Retinal pigment epithelial cell (primary cell): ENCODE measurements at regions not wholly inside any gene's neighbourhood (a gene's known extent, or its start where the extent isn't known, plus 50 kb on each side); places are given as distances from the start of the nearest gene placed in this dataset.

ENCODE experiments used
- DNase-seq: peaks from one replicate; pipeline ENCODE4 v3.0.0-alpha.2; 2010; ENCODE audit warnings: low read depth
- H3K4me3 ChIP-seq: 2 replicates; pipeline ENCODE4 v1.5.1; 2011; ENCODE audit warnings: mild to moderate bottlenecking, low read length, control low read depth, moderate library complexity
- TF ChIP-seq, protein P1 (sequence below): conservative IDR thresholded peaks from 2 replicates; pipeline ENCODE4 v1.5.1; 2011; ENCODE audit warnings: low read depth, low read length, control low read depth, inconsistent platforms

DNA sequence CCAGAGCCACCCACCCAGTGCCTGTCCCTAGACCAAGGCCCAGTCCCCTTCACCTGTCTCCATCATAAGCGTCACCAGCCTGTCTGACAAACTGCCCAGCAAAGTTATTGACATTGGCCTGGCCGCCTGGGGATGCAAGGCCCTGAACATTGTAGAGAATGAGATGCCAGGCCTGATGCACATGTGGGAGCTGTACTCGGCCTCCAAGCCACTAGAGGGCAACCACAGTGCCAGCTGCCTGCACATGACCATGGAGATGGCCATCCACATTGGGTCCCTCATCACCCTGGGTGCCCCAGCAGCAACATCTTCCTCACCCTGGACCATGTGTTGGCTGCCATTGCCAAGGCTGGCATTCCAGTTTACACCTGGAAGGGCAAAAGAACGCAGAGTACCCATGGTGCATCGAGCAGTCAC is 63.7 kb upstream of the ANTXRL start:
- TF ChIP-seq, protein P1, sequence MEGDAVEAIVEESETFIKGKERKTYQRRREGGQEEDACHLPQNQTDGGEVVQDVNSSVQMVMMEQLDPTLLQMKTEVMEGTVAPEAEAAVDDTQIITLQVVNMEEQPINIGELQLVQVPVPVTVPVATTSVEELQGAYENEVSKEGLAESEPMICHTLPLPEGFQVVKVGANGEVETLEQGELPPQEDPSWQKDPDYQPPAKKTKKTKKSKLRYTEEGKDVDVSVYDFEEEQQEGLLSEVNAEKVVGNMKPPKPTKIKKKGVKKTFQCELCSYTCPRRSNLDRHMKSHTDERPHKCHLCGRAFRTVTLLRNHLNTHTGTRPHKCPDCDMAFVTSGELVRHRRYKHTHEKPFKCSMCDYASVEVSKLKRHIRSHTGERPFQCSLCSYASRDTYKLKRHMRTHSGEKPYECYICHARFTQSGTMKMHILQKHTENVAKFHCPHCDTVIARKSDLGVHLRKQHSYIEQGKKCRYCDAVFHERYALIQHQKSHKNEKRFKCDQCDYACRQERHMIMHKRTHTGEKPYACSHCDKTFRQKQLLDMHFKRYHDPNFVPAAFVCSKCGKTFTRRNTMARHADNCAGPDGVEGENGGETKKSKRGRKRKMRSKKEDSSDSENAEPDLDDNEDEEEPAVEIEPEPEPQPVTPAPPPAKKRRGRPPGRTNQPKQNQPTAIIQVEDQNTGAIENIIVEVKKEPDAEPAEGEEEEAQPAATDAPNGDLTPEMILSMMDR, result peak; percentile 22
- no peak overlapping the region for H3K4me3 ChIP-seq
- no peak for DNase-seq

DNA sequence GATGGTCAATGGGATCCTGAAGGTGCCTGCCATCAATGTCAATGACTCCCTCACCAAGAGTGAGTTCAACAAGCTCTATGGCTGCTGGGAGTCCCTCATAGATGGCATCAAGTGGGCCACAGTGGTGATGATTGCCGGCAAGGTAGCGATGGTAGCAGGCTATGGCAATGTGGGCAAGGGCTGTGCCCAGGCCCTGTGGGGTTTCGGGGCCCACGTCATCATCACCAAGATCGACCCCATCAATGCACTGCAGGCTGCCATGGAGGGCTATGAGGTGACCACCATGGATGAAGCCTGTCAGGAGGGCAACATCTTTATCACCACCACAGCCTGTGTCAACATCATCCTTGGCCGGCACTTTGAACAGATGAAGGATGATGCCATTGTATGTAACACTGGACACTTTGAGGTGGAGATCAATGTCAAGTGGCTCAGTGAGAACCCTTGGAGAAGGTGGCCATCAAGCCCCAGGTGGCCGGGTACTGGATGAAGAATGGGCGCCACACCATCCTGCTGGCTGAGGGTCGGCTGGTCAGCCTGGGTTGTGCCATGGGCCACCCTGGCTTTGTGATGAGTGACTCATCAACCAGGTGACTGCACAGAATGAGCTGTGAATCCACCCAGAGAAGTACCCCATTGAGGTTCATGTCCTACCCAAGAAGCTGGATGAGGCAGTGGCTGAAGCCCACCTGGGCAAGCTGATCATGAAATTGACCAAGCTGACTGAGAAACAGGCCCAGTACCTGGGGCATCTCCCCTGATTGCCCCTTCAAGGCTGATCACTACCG is 63.0 kb upstream of the ANTXRL start:
- TF ChIP-seq, protein P1, result no peak
- no peak overlapping the region for H3K4me3 ChIP-seq
- DNase-seq, result no peak

DNA sequence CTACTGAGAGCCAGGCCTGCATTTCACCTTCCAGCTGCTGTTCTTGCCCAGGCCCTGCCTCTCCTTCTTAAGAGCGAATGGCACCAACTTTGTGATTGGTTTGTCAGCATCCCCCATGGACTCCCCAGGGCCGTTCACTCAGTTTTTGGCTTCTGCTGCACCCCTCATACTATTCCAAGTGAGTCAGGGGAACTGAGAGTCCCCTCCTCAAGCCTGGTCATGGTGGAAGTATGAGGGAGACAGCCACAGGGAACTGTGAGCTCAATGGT is 62.4 kb upstream of the ANTXRL start:
- H3K4me3 ChIP-seq, result no peak overlapping the region
- TF ChIP-seq, protein P1, result no peak
- DNase-seq, result no peak

DNA sequence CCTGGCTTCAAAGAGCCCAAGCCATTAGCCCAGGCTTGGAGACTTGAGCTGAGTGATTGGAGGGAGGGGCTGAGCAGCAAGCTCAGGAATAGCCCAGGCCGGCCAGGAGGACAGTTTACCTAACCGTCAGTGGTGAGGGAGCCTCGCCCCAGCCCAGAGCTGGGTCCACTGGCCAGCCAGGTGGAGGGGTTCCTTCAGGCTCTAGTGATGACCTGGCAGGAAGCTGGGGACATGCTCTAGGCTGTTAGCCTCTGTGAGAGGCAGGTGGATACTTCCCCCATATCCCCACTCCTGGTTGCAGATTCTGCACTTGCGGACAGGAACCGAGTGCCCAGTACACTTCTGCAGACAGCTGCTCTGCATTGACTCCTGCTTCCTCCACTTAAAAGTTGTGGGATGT is 61.2 kb upstream of the ANTXRL start:
- TF ChIP-seq, protein P1, result no peak
- no peak overlapping the region for H3K4me3 ChIP-seq
- DNase-seq, result no peak

DNA sequence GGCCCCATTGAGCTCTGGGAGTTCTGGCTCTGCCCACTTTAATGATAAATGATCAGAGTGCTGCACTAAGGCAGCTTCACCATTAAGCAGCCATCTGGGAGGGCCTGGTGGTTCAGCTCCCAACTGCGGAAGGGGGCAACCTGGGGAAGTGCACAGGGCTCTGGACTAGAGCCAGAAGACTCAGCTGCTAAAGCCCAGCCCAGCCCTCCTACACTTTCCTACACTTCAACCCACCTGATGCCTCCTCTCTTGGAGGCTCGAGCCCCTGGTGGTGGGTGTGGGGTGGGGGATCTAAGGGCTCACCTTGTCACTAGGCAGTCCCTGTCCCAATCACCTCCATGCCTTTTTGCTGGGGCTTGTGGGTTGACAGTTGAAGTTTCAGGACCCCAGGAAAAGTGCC is 60.6 kb upstream of the ANTXRL start:
- TF ChIP-seq, protein P1, result no peak
- no peak for DNase-seq
- H3K4me3 ChIP-seq, result no peak overlapping the region

DNA sequence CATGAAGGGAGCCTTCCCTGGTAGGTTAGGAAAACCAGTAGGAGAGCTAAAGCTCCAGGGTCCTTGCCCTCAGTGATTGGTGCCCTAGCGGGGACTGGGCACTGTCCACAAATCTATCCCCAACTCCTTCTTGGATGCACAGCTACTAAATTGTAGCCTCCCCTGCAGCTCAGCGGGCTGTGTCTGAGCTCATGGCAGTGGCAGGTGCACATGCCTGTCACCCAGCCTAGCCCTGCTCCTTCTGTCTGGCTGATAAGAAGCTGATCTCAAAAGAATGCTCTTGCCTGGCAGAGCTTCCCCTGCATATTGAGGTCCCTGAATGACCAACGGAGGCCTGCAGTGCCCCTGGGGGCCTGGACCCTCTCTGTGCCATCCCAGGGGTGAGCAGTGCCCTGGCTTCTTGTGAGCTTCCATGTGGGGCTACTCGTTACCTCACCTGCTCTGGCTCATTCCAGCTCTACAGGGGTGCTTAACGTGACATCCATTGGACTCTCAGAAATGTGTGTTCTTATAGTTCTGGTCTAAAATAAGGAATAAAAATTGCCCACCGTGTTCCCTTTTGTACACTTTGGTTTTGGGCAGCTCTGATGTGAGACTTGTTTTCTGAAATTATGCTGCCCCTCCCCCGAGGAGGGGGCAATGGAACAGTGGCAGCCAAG is 59.8 kb upstream of the ANTXRL start:
- H3K4me3 ChIP-seq, result no peak overlapping the region
- DNase-seq, result no peak
- TF ChIP-seq, protein P1, result no peak

DNA sequence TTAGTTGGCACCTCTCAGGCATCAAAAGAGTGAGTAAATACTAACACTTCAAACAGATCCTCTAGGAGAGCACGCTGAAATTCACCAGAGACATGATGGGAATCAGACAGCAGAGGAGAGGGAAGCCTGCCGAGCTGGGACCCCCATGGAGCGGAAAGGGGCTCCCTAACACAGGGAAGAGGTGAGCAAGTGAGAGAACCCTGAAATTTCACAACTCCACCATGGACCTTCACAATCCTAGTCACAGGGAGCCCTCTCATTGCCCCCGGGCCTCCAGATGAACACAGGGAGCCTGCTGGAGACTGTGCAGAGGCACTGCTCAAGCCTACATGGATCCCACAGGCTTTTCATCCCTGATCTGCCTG is 59.2 kb upstream of the ANTXRL start:
- no peak overlapping the region for H3K4me3 ChIP-seq
- TF ChIP-seq, protein P1, result no peak
- no peak for DNase-seq
